MM.1S (cell line): ENCODE measurements at regions not wholly inside any gene's neighbourhood (a gene's known extent, or its start where the extent isn't known, plus 50 kb on each side); places are given as distances from the start of the nearest gene placed in this dataset.

ENCODE experiments used
- CTCF ChIP-seq: fragments of 300-600 bp; sonication (generic); IDR thresholded peaks from 2 replicates; pipeline ENCODE4 v1.5.1; 2016; ENCODE audit warnings: antibody characterized with exemption, low read length, mixed read lengths
- EZH2 ChIP-seq: fragments of 300-600 bp; sonication (generic); optimal IDR thresholded peaks from 2 replicates; pipeline ENCODE3; 2017; ENCODE audit warnings: low read depth, mild to moderate bottlenecking, antibody characterized with exemption, low read length, mixed read lengths
- EZH2phosphoT487 ChIP-seq: fragments of 300-600 bp; sonication (generic); IDR thresholded peaks from 2 replicates; pipeline ENCODE4 v1.6.1; 2018; ENCODE audit warnings: antibody characterized with exemption, low read length

DNA sequence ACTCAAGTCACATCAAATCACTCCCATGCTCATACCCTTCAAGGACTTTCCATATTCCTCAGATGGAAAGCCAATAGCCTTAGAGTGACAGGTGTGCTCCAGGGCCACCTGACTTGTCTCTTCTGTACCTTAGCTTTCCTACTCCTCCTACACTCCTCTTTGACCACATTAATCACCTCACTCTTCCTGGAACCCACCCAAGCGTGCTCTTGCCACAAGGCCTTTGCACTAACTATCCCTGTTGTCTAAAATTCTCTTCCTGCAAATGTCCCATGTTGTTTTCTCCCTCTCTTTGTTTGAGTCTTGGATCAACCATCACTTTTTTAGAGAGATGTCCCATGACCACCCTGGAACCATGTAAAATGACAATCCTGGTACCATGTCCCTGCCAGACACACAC is 244.1 kb downstream of the AASDHPPT start:
- TF ChIP-seq EZH2 (no peak), CTCF (no peak), EZH2phosphoT487 (no peak)
